ENCODE measurements at regions not wholly inside any gene's neighbourhood (a gene's known extent, or its start where the extent isn't known, plus 50 kb on each side); places are given as distances from the start of the nearest gene placed in this dataset.

- no peaks in the 10 kb centered on the region for H3K27me3 ChIP-seq (ENCODE audit: control insufficient read depth, insufficient read depth, low read length)
- TF ChIP-seq, protein P1, sequence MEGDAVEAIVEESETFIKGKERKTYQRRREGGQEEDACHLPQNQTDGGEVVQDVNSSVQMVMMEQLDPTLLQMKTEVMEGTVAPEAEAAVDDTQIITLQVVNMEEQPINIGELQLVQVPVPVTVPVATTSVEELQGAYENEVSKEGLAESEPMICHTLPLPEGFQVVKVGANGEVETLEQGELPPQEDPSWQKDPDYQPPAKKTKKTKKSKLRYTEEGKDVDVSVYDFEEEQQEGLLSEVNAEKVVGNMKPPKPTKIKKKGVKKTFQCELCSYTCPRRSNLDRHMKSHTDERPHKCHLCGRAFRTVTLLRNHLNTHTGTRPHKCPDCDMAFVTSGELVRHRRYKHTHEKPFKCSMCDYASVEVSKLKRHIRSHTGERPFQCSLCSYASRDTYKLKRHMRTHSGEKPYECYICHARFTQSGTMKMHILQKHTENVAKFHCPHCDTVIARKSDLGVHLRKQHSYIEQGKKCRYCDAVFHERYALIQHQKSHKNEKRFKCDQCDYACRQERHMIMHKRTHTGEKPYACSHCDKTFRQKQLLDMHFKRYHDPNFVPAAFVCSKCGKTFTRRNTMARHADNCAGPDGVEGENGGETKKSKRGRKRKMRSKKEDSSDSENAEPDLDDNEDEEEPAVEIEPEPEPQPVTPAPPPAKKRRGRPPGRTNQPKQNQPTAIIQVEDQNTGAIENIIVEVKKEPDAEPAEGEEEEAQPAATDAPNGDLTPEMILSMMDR (IDR thresholded peaks at IDR 0.05; ENCODE audit: insufficient read depth, low read length, poor library complexity, severe bottlenecking) = no peak
- H3K4me3 ChIP-seq (ENCODE audit: low read depth, low read length) = no peak overlapping the region
Observed at GRCh38 chr7:142248-142941, 50.0 kb upstream of the FAM20C start.

More at GRCh38 chr7:142248-142941, 50.0 kb upstream of the FAM20C start:
- H3K36me3 ChIP-seq (ENCODE audit: control insufficient read depth, insufficient read depth, low read length) = no peaks in the 10 kb centered on the region
- DNase-seq (ENCODE audit: low read depth) = no peak

Data from kidney epithelial cell (primary cell).